Panc1 (cell line): ENCODE measurements at regions not wholly inside any gene's neighbourhood (a gene's known extent, or its start where the extent isn't known, plus 50 kb on each side); places are given as distances from the start of the nearest gene placed in this dataset.

Experiments used
- ATAC-seq: fragments of 200-7000 bp; cut with Tn5 transposase; 2 replicates; pipeline ENCODE4 v1.9.1; 2020; ENCODE audit warnings: mild to moderate bottlenecking, moderate library complexity
- BruUV-seq: library from RNA; stranded (reverse); fragments of 400-500 nt; replicated peaks from 2 replicates; lab custom pipeline; 2021; lab: Mats Ljungman, UMichigan
- CTCF ChIA-PET: fragments of 300-600 bp; sonication (Branson Sonifier 250); formaldehyde crosslinking; loops from one replicate; lab custom pipeline; 2022; ENCODE audit warnings: antibody characterized with exemption; lab: Charles Lee
- POLR2A ChIA-PET: fragments of 300-600 bp; sonication (Branson Sonifier 250); formaldehyde crosslinking; loops from one replicate; lab custom pipeline; 2022; ENCODE audit warnings: antibody characterized with exemption; lab: Charles Lee
- DNase-seq: peaks from one replicate; pipeline ENCODE4 v3.0.0-alpha.2; 2010; ENCODE audit warnings: low read depth, low spot score
- H3K27ac ChIP-seq: 2 replicates; pipeline ENCODE4 v1.5.1; 2011; ENCODE audit warnings: mild to moderate bottlenecking, low read length, inconsistent platforms
- H3K27me3 ChIP-seq: fragments of 200-500 bp; sonication (Bioruptor generic); 2 replicates; pipeline ENCODE4 v1.6.0; 2014; ENCODE audit warnings: low read length, inconsistent platforms; ENCODE audit not compliant: control insufficient read depth, insufficient read depth
- H3K36me3 ChIP-seq: fragments of 200-500 bp; sonication (Bioruptor generic); 2 replicates; pipeline ENCODE4 v1.5.1; 2014; ENCODE audit warnings: inconsistent platforms, mild to moderate bottlenecking, low read length, moderate library complexity; ENCODE audit not compliant: control insufficient read depth, insufficient read depth
- H3K4me1 ChIP-seq: 2 replicates; pipeline ENCODE4 v1.5.1; 2011; ENCODE audit warnings: inconsistent platforms, mild to moderate bottlenecking, low read length, moderate library complexity; ENCODE audit not compliant: control insufficient read depth, insufficient read depth
- H3K4me3 ChIP-seq, 2 experiments: 2 replicates each; pipeline ENCODE4 v1.5.1; 2011 to 2012; ENCODE audit warnings: low read depth in 2 of 2, low read length in 2 of 2, mild to moderate bottlenecking in 2 of 2, inconsistent platforms in 1 of 2, moderate library complexity in 1 of 2
- H3K9me3 ChIP-seq: fragments of 200-500 bp; sonication (Bioruptor generic); 2 replicates; pipeline ENCODE4 v1.5.1; 2014; ENCODE audit warnings: low read depth, mild to moderate bottlenecking, inconsistent platforms, low read length, moderate library complexity; ENCODE audit not compliant: control insufficient read depth, insufficient read depth
- CTCF ChIP-seq: fragments of 450-650 bp; IDR thresholded peaks from 2 replicates; pipeline ENCODE4 v1.5.1; 2017; ENCODE audit warnings: mild to moderate bottlenecking
- POLR2AphosphoS5 ChIP-seq: IDR thresholded peaks from 2 replicates; pipeline ENCODE4 v1.6.1; 2012; ENCODE audit warnings: mild to moderate bottlenecking, low read depth, low read length, moderate library complexity
- REST ChIP-seq, 2 experiments: IDR thresholded peaks; 2 replicates each; pipeline ENCODE4 v1.6.1; 2011 to 2012; ENCODE audit warnings: low read depth in 2 of 2, control low read depth in 1 of 2, low read length in 1 of 2, mild to moderate bottlenecking in 1 of 2, moderate library complexity in 1 of 2; ENCODE audit not compliant: insufficient read depth in 1 of 2
- SIN3A ChIP-seq: IDR thresholded peaks from 2 replicates; pipeline ENCODE4 v1.6.1; 2012; ENCODE audit warnings: low read depth, mild to moderate bottlenecking, low read length, moderate library complexity, borderline replicate concordance; ENCODE audit not compliant: insufficient read depth
- TCF7L2 ChIP-seq: IDR thresholded peaks from 2 replicates; pipeline ENCODE4 v1.6.1; 2011; ENCODE audit warnings: mild to moderate bottlenecking, low read depth, low read length, inconsistent platforms
- in situ Hi-C: cut with HindIII; loops from 2 replicates; pipeline ENCODE4 v1.10.0; 2016; ENCODE audit warnings: low sequenced_read_pairs, low pct_unique_long_range_greater_than_20kb
- intact Hi-C: fragments of 100-400 bp; cut with micrococcal nuclease; formaldehyde crosslinking; loops from one replicate; pipeline ENCODE4 v1.10.0; 2022; ENCODE audit not compliant: unreplicated experiment

GRCh38 chr12:125619723-125620122, 554.5 kb downstream of the AACS start:
- no peaks in the 10 kb centered on the region for H3K27me3 ChIP-seq
- in situ Hi-C loops (no loop called here), intact Hi-C loops (no loop called here)
- no peaks in the 10 kb centered on the region for H3K9me3 ChIP-seq
- DNase-seq: no peak
- TF ChIP-seq REST (IDR thresholded peaks at IDR 0.05; ENCODE audit: insufficient read depth in 1 of 2, low read depth in 2 of 2, low read length in 1 of 2) (no peak), POLR2AphosphoS5 (no peak), TCF7L2 (no peak), CTCF (no peak), SIN3A (no peak)
- no peaks in the 10 kb centered on the region for H3K4me1 ChIP-seq
- H3K4me3 ChIP-seq: no peak overlapping the region
- no TSS peak for BruUV-seq
- no peaks in the 10 kb centered on the region for H3K36me3 ChIP-seq
- ChIA-PET CTCF (no interaction called here), POLR2A (no interaction called here)
- H3K27ac ChIP-seq: no peak overlapping the region
- no peak for ATAC-seq

GRCh38 chr12:125633686-125634085, 568.5 kb downstream of the AACS start:
- no TSS peak for BruUV-seq
- ChIA-PET CTCF (interaction anchor here (0.6 kb wide), 1 partner anchor 179 kb away, joined by 8 read pairs; no protein-coding TSS in a partner anchor), POLR2A (no interaction called here)
- H3K4me1 ChIP-seq: no peaks in the 10 kb centered on the region
- intact Hi-C loops (no loop called here), in situ Hi-C loops (no loop called here)
- TF ChIP-seq TCF7L2: no peak
- H3K27me3 ChIP-seq: no peaks in the 10 kb centered on the region; the same call in 1 of the 2 replicates
- DNase-seq: no peak
- H3K36me3 ChIP-seq: no peaks in the 10 kb centered on the region
- ATAC-seq: no peak
- no peaks in the 10 kb centered on the region for H3K9me3 ChIP-seq
- no peak overlapping the region for H3K27ac ChIP-seq
- no peak overlapping the region for H3K4me3 ChIP-seq

GRCh38 chr12:125634813-125635212, 569.6 kb downstream of the AACS start:
- H3K36me3 ChIP-seq: no peaks in the 10 kb centered on the region
- no peak for TF ChIP-seq SIN3A
- TF ChIP-seq TCF7L2: no peak
- no peak for TF ChIP-seq REST (IDR thresholded peaks at IDR 0.05; ENCODE audit: insufficient read depth in 1 of 2, low read depth in 2 of 2, low read length in 1 of 2)
- TF ChIP-seq POLR2AphosphoS5: no peak
- no peak for TF ChIP-seq CTCF
- H3K27ac ChIP-seq: no peak overlapping the region
- no TSS peak for BruUV-seq
- intact Hi-C loops: no loop called here
- H3K9me3 ChIP-seq: no peaks in the 10 kb centered on the region
- POLR2A ChIA-PET: no interaction called here
- no peak for ATAC-seq
- no peak overlapping the region for H3K4me3 ChIP-seq
- no peak for DNase-seq
- no peaks in the 10 kb centered on the region; the same call in 1 of the 2 replicates for H3K27me3 ChIP-seq
- in situ Hi-C loops: no loop called here
- no peaks in the 10 kb centered on the region for H3K4me1 ChIP-seq
- CTCF ChIA-PET: no interaction called here
